AG04450 (cell line): ENCODE measurements at regions not wholly inside any gene's neighbourhood (a gene's known extent, or its start where the extent isn't known, plus 50 kb on each side); places are given as distances from the start of the nearest gene placed in this dataset.

Source experiments
- CTCF ChIA-PET: fragments of 300-600, 350-600 bp; formaldehyde crosslinking; extraction: SDS; loops from one replicate; lab custom pipeline; 2022; ENCODE audit warnings: antibody characterized with exemption, inconsistent platforms; lab: Charles Lee
- POLR2A ChIA-PET: fragments of 350-600 bp; formaldehyde crosslinking; extraction: SDS; loops from one replicate; lab custom pipeline; 2021; ENCODE audit warnings: antibody characterized with exemption, inconsistent platforms; lab: Yijun Ruan, JAX
- DNase-seq: peaks from one replicate; pipeline ENCODE4 v3.0.0-alpha.2; 2011; ENCODE audit warnings: low read depth, low spot score
- H3K27ac ChIP-seq: one replicate; pipeline ENCODE4 v1.5.1; 2012; ENCODE audit warnings: low read depth, low read length, control low read depth
- H3K27me3 ChIP-seq: one replicate; pipeline ENCODE4 v1.6.0; 2012; ENCODE audit warnings: low read length; ENCODE audit not compliant: control insufficient read depth, insufficient read depth
- H3K4me3 ChIP-seq: 2 replicates; pipeline ENCODE4 v1.5.1; 2011; ENCODE audit warnings: mild to moderate bottlenecking, low read depth, low read length, control low read depth
- H3K9me3 ChIP-seq: 2 replicates; pipeline ENCODE4 v1.5.1; 2012; ENCODE audit warnings: low read length; ENCODE audit not compliant: control insufficient read depth, insufficient read depth
- CTCF ChIP-seq: IDR thresholded peaks from 2 replicates; pipeline ENCODE4 v1.5.1; 2011; ENCODE audit warnings: low read depth, low read length, control low read depth, inconsistent platforms

GRCh38 chr2:41759880-41760279 lies 287.9 kb upstream of the PKDCC start:
- no peak for DNase-seq
- H3K27me3 ChIP-seq: peaks cover 3% of the 10 kb centered on the region
- H3K4me3 ChIP-seq: no peak overlapping the region
- ChIA-PET CTCF (no interaction called here), POLR2A (no interaction called here)
- no peaks in the 10 kb centered on the region for H3K9me3 ChIP-seq
- no peak overlapping the region for H3K27ac ChIP-seq
- no peak for TF ChIP-seq CTCF

- CTCF ChIA-PET: no interaction called here
- POLR2A ChIA-PET: no interaction called here
- no peak for DNase-seq
- Histone ChIP-seq H3K9me3 (no peaks in the 10 kb centered on the region), H3K27ac (no peak overlapping the region), H3K4me3 (no peak overlapping the region), H3K27me3 (no peaks in the 10 kb centered on the region)
- no peak for TF ChIP-seq CTCF
These were observed 284.7 kb upstream of the PKDCC start for GRCh38 chr2:41763141-41763540.

DNA sequence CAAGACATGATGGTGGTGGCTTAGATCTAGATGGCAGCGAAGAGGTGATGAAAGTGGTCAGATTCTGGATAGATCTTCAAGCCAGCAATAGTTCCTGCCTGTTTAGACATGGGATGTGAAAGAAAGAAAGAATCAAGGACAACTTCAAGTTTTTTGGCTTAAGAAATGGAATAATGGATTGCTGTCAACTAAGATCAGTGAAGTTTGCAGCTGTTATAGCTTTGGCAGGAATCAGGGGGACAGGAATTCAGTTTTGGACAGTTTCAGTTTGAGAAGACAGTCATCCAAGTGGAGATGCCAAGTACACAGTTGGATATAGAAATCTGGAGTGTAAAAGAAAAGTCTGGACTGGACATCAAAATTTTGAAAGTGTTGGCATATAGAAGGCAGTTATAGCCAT lies 283.7 kb upstream of the PKDCC start:
- no peaks in the 10 kb centered on the region for H3K27me3 ChIP-seq
- CTCF ChIA-PET: no interaction called here
- POLR2A ChIA-PET: no interaction called here
- no peak overlapping the region for H3K27ac ChIP-seq
- no peak overlapping the region for H3K4me3 ChIP-seq
- no peak for DNase-seq
- TF ChIP-seq CTCF: no peak
- H3K9me3 ChIP-seq: no peaks in the 10 kb centered on the region

DNA sequence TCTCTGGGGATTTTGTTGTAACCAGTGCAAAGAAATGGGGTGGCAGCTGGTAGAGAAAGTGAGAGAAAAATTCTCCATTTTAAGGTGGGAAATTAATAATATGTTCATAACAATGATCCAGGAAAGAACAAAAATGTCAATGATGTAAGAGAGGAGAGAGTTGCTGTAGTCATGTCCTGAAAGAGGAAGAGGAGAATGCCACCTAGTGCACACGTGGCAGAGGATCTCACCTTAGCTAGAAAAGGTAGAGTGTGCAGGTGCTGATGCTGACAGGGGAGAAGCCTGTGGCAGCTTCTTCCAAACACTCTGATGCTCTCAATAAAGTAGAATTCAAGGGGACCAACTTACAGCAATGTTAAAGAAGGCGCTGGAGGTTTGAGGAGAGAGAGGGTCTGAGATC lies 282.9 kb upstream of the PKDCC start:
- no peak for DNase-seq
- no peak for TF ChIP-seq CTCF
- ChIA-PET CTCF (no interaction called here), POLR2A (no interaction called here)
- no peaks in the 10 kb centered on the region for H3K27me3 ChIP-seq
- no peaks in the 10 kb centered on the region for H3K9me3 ChIP-seq
- no peak overlapping the region for H3K27ac ChIP-seq
- no peak overlapping the region for H3K4me3 ChIP-seq

GRCh38 chr2:41768310-41768709 lies 279.5 kb upstream of the PKDCC start:
- no peaks in the 10 kb centered on the region for H3K9me3 ChIP-seq
- ChIA-PET POLR2A (no interaction called here), CTCF (no interaction called here)
- H3K27me3 ChIP-seq: no peaks in the 10 kb centered on the region
- DNase-seq: no peak
- TF ChIP-seq CTCF: no peak
- H3K27ac ChIP-seq: no peak overlapping the region
- no peak overlapping the region for H3K4me3 ChIP-seq
